Tibial nerve (tissue), 4 donors: ENCODE measurements at regions not wholly inside any gene's neighbourhood (a gene's known extent, or its start where the extent isn't known, plus 50 kb on each side); places are given as distances from the start of the nearest gene placed in this dataset.

Source experiments
- DNase-seq, 2 donors: peaks; one replicate each; pipeline ENCODE4 v3.0.0-alpha.2; 2019; ENCODE audit warnings: low spot score in 2 of 2
- H3K27ac ChIP-seq, 4 donors: fragments of 200-600 bp; sonication (generic) in 3 of 4; one replicate each; pipeline ENCODE4 v1.5.1; 2017 to 2019; ENCODE audit warnings: mild to moderate bottlenecking in 1 of 4
- H3K27me3 ChIP-seq, 2 donors: fragments of 200-600 bp; sonication (generic) in 1 of 2; one replicate each; pipeline versions ENCODE4 v1.5.1 to v1.6.0; 2017 to 2019
- H3K36me3 ChIP-seq, 3 donors: fragments of 200-600 bp; sonication (generic); one replicate each; pipeline ENCODE4 v1.5.1; 2018 to 2019
- H3K4me1 ChIP-seq, 4 donors: fragments of 200-600 bp; sonication (generic) in 3 of 4; one replicate each; pipeline ENCODE4 v1.5.1; 2017 to 2019
- H3K4me3 ChIP-seq, 4 donors: fragments of 200-600 bp; sonication (generic) in 3 of 4; one replicate each; pipeline ENCODE4 v1.5.1; 2017 to 2019; ENCODE audit warnings: mild to moderate bottlenecking in 1 of 4, moderate library complexity in 1 of 4
- H3K9me3 ChIP-seq, 4 donors: fragments of 200-600 bp; sonication (generic) in 3 of 4; one replicate each; pipeline ENCODE4 v1.5.1; 2017 to 2019
- EP300 ChIP-seq, 2 donors: sonication (generic); formaldehyde crosslinking; IDR thresholded peaks; one replicate each; pipeline ENCODE4 v1.6.1; 2017; ENCODE audit warnings: antibody characterized with exemption in 2 of 2, mild to moderate bottlenecking in 1 of 2
- POLR2A ChIP-seq, 2 donors: fragments of 450-650 bp; IDR thresholded peaks; one replicate each; pipeline ENCODE4 v1.6.1; 2017; ENCODE audit warnings: antibody characterized with exemption in 2 of 2, mild to moderate bottlenecking in 2 of 2, moderate library complexity in 2 of 2
- WGBS, 2 donors: methylation state at CpG; one replicate each; pipeline ENCODE4 v1.1.5; 2018; 5-methylcytosine and 5-hydroxymethylcytosine counted together
- TF ChIP-seq, protein P1 (sequence below), 5 experiments: fragments of 200-600 bp in 3 of 5; fragments of 450-650 bp in 2 of 5; sonication (generic) in 3 of 5; IDR thresholded peaks; one replicate each; pipeline ENCODE4 v1.5.1; 2016 to 2019; ENCODE audit warnings: antibody characterized with exemption in 5 of 5, mild to moderate bottlenecking in 3 of 5, moderate library complexity in 2 of 5

DNA sequence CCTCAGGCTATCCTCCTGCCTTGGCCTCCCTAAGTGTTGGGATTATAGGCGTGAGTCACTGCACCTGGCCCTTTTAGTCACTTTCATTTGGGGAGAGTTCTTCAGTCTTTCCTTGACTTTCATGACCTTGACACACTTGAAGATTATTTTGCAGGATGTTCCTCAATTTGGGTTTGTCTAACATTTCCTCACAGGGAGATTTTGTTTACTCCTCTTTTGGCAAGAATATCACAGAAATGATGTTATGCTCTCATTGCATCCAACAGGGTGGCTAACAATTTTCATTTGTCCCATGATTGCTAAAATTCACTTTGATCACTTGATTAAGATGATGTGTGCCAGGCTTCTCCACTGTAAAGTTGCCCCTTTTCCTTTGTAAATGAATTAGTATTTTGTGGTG, 164.0 kb downstream of the ADSS2 start:
- WGBS, 2 donors = 76 to 89% methylated on average over 1 of the region's 1 CpG
- no peak overlapping the region for H3K27ac ChIP-seq
- no peak for DNase-seq
- H3K4me1 ChIP-seq = no peaks in the 10 kb centered on the region
- no peaks in the 10 kb centered on the region for H3K27me3 ChIP-seq
- peaks cover 0 to 17% (median 0%) of the 10 kb centered on the region in 4 donors for H3K9me3 ChIP-seq
- TF ChIP-seq EP300 (IDR thresholded peaks at IDR 0.05) = no peak
- TF ChIP-seq POLR2A (IDR thresholded peaks at IDR 0.05) = no peak
- TF ChIP-seq, protein P1, sequence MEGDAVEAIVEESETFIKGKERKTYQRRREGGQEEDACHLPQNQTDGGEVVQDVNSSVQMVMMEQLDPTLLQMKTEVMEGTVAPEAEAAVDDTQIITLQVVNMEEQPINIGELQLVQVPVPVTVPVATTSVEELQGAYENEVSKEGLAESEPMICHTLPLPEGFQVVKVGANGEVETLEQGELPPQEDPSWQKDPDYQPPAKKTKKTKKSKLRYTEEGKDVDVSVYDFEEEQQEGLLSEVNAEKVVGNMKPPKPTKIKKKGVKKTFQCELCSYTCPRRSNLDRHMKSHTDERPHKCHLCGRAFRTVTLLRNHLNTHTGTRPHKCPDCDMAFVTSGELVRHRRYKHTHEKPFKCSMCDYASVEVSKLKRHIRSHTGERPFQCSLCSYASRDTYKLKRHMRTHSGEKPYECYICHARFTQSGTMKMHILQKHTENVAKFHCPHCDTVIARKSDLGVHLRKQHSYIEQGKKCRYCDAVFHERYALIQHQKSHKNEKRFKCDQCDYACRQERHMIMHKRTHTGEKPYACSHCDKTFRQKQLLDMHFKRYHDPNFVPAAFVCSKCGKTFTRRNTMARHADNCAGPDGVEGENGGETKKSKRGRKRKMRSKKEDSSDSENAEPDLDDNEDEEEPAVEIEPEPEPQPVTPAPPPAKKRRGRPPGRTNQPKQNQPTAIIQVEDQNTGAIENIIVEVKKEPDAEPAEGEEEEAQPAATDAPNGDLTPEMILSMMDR (IDR thresholded peaks at IDR 0.05) = no peak
- H3K4me3 ChIP-seq = no peak overlapping the region
- H3K36me3 ChIP-seq = no peaks in the 10 kb centered on the region

DNA sequence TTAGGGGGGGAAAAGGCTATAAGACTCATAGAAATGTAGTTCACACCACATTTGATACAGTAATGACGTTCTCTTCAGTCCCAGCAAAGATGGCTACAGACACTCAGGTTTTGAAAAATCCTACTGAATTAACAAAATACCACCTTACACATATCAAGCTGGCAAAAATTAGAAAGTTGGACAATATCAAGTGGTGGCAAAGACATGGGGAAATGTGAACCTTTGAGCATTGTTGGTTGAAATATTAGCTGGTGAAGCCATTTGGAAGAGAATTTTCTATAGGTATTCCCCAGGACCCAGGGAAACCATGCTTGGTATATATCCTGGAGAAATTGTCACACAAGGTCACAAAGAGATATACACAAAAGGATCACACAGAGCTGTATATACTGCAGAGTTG, 163.0 kb downstream of the ADSS2 start:
- no peak overlapping the region for H3K4me3 ChIP-seq
- WGBS, 2 donors = 97 to 100% methylated on average over 1 of the region's 1 CpG
- H3K9me3 ChIP-seq = peaks cover 0 to 17% (median 0%) of the 10 kb centered on the region in 4 donors
- no peaks in the 10 kb centered on the region for H3K4me1 ChIP-seq
- H3K36me3 ChIP-seq = no peaks in the 10 kb centered on the region
- no peaks in the 10 kb centered on the region for H3K27me3 ChIP-seq
- TF ChIP-seq POLR2A (IDR thresholded peaks at IDR 0.05) = no peak
- no peak for TF ChIP-seq EP300 (IDR thresholded peaks at IDR 0.05)
- TF ChIP-seq, protein P1 (IDR thresholded peaks at IDR 0.05) = no peak
- no peak for DNase-seq
- no peak overlapping the region for H3K27ac ChIP-seq

DNA sequence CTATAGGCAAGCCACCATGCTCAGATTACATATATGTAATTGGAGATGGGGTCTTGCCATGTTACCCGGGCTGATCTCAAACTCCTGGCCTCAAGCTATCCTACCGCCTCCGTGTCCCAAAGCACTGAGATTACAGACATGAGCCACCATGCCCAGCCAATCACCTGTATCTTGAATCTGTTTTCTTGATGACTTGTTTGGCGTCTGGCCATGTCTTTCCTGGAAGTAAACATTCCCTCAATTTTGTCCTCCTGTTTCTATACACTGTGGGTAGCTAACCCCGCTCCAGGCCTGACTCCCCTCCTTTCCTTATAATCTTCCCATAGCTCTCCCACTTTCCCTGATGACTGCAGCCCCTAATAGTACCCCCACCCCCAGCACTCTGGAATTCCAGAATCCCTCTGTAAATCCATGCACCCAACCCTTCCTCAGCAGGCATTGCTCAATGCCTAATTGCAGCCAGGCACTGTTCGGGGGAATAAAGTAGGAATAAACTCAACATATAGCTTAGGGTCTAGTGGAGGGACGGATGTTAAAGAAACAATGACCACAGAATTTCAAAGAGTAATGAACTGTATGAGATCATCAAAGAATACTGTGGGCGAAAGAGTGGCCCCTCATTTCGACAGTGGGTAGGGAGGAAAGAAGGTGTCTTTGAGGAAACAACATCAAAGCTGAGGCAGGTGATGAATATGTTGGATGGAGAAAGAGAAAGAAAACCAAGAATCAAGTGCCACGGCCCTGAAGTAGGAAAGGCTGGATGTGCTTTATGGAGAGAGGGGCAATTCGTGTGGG, 161.5 kb downstream of the ADSS2 start:
- 79 to 84% methylated on average over 11 of the region's 11 CpGs for WGBS, 2 donors
- no peak for TF ChIP-seq EP300 (IDR thresholded peaks at IDR 0.05)
- TF ChIP-seq, protein P1 (IDR thresholded peaks at IDR 0.05) = no peak
- TF ChIP-seq POLR2A (IDR thresholded peaks at IDR 0.05) = no peak
- Histone ChIP-seq H3K9me3 (peaks cover 0 to 17% (median 0%) of the 10 kb centered on the region in 4 donors), H3K27me3 (no peaks in the 10 kb centered on the region), H3K27ac (no peak overlapping the region), H3K4me1 (no peaks in the 10 kb centered on the region), H3K4me3 (no peak overlapping the region), H3K36me3 (no peaks in the 10 kb centered on the region)
- no peak for DNase-seq

DNA sequence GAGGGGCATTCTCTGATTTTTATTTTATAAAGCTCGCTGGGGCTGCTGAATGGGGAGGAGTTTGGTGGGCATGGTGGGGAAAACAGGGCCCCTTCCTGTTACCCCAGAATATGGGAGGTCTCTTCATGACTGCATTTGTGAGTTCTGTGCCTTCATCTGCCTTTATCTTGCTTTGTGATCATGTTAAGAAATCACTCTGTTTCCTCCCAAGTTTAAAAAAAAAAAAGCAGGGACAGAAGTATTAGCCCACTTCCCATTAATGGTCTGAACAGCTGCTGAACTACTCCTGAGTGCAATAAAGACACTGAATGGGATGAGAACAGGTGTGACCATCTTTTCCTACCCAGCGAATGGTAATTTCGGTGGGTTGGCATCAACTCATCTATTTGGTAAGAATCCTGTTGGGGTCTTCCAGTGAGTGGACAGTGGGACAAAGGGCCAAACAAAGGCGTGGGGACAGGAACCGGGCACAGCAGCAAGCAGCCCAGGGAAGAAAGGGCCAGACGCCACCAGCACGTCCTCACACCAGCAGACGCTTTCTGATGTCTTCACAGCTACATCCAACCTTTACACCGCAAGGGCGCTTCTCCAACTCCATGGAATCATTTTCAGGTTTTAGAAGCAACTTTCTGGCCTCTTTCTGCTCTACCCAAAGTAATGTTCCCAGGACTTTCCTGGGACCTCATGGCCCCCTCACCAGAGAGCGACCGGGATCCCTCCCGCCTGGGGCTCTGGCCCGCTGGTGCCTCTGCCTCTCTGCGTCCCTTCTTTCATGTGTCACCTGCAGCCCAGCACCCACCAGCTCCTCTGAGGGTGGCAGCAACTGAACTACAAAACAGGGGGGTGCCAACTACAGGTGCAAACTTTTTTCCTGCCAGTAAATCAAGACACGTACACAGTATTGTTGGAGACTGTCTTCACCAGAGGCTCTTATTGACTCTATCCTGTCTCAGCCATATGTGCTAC, 160.2 kb downstream of the ADSS2 start:
- H3K9me3 ChIP-seq = peaks cover 0 to 13% (median 0%) of the 10 kb centered on the region in 4 donors
- no peaks in the 10 kb centered on the region for H3K4me1 ChIP-seq
- H3K4me3 ChIP-seq = no peak overlapping the region
- no peaks in the 10 kb centered on the region for H3K27me3 ChIP-seq
- H3K27ac ChIP-seq = no peak overlapping the region
- DNase-seq = no peak
- no peaks in the 10 kb centered on the region for H3K36me3 ChIP-seq
- WGBS, 2 donors = 88 to 89% methylated on average over 16 of the region's 16 CpGs
- TF ChIP-seq, protein P1 (IDR thresholded peaks at IDR 0.05) = no peak
- TF ChIP-seq POLR2A (IDR thresholded peaks at IDR 0.05) = no peak
- no peak for TF ChIP-seq EP300 (IDR thresholded peaks at IDR 0.05)
